Kasumi-1 (cell line): ENCODE measurements at regions not wholly inside any gene's neighbourhood (a gene's known extent, or its start where the extent isn't known, plus 50 kb on each side); places are given as distances from the start of the nearest gene placed in this dataset.

Experiments used
- DNase-seq, 2 experiments: peaks; one replicate each; lab custom pipeline; 2025; lab: John Stamatoyannopoulos, UW

DNA sequence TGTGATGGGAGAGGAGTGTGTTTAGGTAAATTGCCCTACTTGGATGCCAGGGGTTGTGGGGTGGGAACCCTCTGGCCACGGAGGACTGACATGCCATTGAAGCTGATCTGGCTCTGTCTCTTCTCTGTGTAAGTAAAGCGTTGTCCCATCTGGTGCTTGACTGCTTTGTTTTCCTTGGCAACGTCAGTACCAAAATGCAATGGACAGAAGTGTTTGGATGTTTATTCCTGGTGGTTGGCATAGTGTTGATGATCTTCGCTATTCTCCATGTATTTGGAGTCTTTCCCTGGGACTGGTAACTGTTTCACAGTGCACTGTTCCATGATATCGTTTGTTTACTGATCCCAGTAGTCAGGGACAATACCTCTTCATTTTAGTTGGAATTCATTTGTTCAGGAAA lies 130.5 kb upstream of the MCTP2 start:
- no peak for DNase-seq

DNA sequence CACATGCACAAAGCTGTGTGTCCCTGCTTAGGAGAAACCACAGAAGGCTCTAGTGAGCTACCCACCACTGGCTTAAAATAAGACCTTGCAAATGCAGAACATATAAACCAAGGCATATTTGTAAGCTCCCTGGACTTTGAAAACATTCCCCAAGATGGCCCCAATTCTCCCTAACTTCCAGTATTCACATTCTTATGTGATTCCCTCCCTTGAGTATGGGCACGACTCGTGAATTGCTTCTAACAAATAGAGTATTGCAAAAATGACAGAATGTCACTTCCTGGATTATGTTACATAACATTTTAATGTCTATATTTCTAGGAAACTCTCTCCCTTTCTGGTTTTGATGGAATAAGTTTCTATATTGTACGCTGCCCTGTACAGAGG lies 131.8 kb upstream of the MCTP2 start:
- no peak for DNase-seq

DNA sequence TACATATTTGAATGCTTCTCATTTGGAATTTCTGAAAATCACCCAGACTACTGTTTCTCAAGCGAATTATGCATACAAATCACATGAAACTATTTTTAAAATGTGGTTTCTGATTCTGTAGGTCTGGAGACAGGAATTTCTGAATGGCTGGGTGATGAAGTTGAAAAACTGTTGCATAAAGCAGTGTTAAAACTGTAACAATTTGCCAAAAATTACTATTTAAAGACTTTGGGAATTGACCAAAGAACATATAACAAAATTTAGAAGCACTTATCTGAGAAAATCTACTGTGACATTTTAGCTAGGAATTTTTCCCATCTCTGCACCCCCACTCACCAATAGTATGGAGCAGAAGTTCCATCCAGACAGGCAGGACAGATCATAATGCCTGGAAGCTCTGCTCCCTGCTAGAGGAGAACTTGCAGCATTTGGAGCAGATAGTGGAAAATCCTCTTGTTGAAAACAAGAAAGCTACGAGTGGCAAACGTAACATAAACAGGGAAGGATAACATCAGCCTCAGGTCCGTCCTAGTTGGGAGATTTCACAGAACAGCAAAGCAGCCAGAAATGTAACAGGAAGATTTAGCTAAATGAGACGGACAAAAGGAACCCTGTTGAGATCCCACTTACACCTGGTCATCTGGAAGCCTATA lies 132.3 kb upstream of the MCTP2 start:
- no peak for DNase-seq

DNA sequence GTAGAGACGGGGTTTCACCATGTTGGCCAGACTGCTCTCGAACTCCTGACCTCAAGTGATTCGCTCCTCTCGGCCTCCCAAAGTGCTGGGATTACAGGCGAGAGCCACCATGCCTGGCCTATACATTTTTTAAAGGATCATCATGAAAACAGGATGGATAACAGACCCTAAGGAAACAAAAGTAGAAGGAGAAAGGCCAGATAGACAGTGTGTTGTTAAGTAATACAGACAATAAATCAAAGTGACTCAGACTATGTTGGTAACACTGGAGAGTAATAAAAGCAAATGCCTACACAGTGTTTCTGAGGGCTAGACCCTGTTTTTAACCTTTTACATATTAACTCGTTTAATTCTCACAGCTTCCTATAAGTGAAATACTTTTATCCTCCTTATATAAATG lies 133.8 kb upstream of the MCTP2 start:
- no peak for DNase-seq

GRCh38 chr15:94094310-94094709 lies 137.1 kb upstream of the MCTP2 start:
- DNase-seq = no peak

GRCh38 chr15:94086341-94086740 lies 145.0 kb upstream of the MCTP2 start:
- DNase-seq = no peak

DNA sequence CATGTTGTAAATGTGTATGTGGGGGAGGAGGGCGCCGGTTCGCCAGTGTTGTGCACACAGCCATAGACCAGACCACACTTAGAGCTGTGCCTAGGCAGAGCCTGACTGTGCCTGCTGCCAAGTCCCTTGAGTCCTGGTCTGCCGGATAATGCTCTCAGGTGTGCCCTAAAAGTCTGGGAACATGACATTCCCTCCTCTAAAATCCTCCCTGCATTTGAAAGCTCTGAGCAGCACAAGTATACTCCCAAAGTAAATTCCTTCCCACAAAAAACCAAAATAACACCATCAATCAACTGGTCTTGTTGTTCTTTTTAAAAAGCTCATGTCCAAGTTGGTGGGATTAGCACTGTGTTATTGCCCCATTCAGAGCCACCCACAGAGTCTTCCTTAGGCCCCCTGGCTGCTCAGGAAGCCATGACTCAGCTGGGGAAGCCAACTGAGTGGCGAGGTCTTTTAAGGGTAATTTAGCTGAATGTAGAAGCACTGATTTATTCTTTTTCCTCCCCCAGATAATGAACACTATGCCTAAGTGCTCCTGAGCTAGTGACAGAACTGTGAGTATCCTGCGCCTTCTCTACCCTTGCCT lies 147.8 kb upstream of the MCTP2 start:
- no peak for DNase-seq

DNA sequence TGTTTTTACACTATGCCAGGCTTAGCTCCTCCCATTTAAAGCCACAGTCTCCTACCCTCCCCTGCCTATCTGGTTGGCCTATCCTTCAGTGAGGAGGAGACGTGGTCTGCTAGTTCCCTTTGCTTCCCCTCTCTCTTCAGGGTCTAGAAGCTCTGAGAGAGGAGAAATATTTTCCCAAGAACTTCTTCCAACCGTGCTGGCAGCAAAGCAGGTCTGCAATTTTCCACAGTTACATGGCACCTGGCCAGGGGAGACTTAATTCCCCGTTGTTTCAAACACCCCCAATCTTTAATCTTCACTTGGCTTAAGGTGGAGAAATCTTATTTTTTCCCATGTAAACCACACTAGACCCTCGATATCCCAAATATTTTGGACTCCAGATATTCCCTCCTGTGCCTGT lies 149.5 kb upstream of the MCTP2 start:
- no peak for DNase-seq

DNA sequence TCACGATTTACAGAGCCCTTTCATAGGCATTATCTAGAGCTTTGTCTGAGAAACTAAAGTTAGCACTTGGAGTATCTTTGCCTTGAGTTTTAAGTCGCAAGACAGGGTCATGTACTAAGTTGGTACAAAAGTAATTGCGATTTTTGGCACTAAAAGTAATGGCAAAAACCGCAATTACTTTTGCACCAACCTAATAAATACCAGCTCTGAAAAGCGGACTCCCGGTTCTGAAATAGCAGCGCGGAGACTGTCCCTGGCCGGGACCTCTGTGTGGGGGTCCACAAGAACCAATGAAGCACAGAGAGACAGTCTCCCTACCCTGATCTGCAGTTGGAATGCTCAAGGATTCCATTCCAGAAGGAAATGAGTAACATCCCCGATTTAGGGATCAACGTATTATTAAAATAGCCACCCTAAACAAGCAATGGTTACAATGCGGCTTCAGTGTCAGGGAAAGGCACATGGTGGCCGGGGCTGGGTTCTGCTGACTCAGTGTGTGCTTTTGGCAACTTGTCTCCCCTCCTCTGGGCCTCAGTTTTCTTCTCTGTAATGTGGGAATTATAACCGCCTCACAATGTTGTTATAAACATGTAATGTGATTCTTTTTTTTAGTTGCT lies 150.3 kb upstream of the MCTP2 start:
- DNase-seq = no peak

DNA sequence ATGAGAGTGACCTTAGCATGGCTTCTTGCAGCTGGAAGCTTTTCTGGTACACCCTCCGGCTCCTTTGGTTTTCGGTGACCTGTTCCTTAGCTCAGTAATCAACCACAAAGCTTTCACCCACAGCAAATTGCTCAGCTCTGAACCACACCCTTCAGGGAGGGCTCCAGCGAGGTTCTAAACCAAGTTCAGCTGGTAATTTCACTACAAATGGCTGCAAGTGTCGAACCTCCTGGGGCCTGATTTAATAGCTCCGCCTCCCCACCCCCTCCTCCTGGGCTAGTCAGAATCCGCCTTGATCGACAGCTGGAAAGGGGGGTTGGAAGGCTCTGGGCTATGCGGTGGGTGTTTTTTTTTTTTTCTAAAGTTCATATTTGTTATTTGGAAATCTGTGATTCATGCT lies 150.9 kb upstream of the MCTP2 start:
- DNase-seq = no peak

- DNase-seq = no peak
These were observed 151.4 kb upstream of the MCTP2 start for GRCh38 chr15:94079968-94080367.

DNA sequence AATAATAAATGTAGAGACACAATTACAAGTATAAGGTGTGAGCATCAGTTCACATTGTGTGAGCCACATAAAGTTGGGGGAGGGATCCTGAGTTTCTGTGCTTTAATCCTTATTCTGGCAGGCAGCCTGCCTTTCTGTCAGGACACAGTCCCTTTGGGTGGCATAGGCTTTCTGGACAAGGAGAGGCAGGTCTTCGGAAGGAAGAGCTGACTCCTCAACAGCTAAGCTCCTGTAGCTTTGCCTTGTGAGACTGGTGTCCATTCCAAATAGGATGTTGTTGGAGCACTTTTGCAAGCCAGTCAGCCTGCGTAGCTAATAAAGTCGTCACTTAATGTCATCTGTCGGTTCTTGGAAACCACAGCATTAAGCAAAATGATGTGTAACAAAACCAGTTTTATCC lies 151.9 kb upstream of the MCTP2 start:
- DNase-seq = no peak

DNA sequence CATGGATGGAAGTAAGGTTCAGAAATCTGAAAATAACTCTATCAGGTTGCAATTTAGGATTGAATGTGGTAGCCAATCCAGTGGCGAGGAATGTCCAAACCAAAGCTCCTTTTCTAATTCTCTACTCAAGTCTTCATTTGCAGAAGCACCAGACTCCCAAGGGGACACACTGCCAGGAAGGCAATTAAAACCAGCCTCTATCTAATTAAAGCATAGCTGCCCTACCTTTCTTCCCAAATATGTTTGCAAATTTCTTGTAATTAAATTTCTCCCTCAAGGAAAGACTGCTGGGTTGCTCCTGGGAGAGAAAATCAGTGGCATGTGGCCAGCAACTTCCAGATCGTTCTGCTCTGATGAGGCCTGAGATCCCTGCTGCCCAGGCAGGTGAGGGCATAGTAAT lies 153.4 kb upstream of the MCTP2 start:
- DNase-seq = no peak

- DNase-seq = no peak
These were observed 156.0 kb upstream of the MCTP2 start for GRCh38 chr15:94075349-94075748.

DNA sequence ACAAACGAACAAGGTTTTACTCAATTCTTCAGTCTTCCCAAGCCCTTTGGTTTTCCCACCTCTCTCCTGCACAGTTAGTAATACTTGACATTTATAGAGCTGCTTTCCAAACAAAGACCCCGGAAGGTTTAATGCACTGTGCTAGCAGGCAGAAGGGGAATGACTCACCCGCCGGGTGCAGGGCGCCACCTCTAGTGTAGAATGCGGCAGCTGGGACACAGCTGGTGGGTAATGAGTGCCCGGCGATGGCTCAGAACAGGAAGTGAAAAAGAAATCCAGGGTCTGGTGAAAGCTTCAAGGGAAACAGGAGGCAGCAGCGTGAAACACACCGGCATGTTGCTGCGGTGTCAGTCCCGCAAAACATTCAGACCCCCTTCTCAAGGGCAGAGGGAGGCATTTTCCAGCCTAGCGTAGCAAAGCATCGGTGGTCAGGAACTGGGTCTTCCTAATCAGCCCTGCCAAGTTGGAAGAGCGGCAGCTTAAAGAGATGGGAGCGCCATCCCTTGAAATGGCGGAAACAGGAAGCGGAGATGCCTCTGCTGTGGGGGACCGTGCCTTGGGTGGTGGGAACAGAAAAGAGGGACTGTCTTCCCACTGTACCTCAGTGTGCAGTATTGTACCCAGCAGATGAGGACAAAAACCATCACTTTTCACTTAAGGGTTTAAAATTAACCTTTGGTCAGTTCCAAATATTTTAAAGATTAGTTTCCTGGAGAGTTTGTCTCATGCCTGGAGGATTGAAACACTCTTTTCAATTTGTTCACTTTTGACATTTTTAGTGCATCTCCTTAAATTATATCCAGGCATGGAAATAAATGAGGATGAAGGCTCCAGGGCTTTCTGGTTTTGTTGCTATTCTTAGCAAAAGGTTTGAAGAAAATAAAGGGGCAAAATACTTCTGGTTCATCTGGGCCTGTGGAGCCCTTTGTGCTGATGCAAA lies 160.7 kb upstream of the MCTP2 start:
- DNase-seq = peak; percentile 79 to 80

DNA sequence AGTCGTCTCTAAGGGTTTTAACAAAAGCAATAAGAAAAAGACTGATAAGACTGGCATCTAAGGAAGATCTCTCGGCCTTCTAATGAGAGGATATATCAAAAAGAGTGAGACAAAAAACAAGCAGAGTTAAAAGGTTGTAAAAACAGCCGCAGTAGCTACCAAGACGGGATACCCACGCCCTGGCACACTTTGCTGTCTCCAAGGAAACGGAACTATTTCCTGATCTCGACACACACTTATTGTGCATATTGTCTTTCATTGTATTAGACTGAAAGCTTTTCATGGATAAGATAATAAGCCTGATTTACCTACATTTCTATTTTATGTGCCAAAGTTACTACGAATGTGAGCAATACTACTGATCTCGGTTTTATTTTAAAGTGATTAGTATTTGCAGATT lies 161.5 kb upstream of the MCTP2 start:
- no peak for DNase-seq

DNA sequence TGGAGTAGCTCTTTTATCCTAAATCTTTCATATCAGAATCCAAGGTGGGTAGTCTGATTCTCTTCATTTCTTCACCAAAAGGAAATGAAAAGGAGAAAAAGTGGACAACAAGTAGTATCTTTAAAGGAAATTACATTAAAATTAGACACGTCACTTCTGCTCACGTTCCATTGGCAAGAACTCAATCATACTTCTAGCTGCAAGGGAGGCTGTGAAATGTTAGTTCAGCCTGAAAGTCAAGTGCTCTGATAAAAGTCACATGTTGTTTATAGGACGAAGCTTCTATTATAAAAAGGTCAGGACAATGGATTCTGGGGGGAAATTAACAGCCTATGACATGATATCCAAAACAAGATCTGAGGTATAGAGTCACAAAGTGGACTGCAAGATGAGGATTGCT lies 164.6 kb upstream of the MCTP2 start:
- DNase-seq = no peak

- DNase-seq = no peak
These were observed 165.3 kb upstream of the MCTP2 start for GRCh38 chr15:94066046-94066445.

- no peak for DNase-seq
These were observed 166.6 kb upstream of the MCTP2 start for GRCh38 chr15:94064676-94065313.

DNA sequence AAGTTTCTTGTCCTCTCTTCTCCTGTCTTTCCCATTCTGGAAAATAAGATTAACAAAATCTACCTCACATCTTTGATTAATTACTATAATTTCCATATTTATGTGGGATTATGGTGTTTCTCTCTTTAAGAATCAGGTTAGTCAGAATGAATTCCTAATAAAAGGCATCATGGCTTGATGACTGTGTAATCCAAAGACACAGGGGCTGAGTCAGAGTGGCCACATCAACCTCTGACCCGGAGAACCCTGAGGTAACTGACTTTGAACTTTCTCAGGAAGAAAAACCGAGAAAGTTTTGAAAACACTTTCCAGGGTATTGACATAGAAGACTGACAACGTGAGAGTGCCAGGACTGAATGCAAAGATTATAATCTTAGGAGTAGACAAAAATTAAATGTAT lies 170.3 kb upstream of the MCTP2 start:
- no peak for DNase-seq

DNA sequence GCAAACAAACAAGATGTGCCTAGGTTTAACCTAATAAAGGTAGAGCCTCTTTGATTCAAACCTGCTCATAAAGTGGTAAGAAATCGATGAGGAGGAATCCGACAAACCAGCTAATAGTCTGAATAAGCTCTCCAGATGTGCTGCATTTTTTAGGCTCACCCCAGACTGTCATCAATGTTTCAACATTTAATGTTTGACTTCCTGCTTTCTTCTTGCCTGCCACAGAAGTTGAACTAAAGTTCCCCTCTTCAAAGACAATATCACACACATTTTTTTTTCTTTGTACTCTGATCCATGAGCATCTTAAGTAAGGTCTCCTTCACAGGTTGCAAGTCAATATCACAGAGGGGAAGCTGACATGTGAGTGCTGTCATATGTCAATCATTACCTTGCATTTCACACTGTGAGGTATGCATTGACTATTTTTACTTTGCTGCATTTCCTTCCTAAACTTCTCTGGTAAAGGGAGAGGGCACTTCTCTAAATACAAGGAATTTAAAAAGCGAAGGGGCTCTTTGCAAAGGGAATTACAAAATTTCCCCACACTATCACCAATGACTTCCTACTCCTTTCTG lies 172.3 kb upstream of the MCTP2 start:
- DNase-seq = peak; percentile 17 to 37

- no peak for DNase-seq
These were observed 174.1 kb upstream of the MCTP2 start for GRCh38 chr15:94057305-94057704.
